ENCODE measurements at regions not wholly inside any gene's neighbourhood (a gene's known extent, or its start where the extent isn't known, plus 50 kb on each side); places are given as distances from the start of the nearest gene placed in this dataset.

DNA sequence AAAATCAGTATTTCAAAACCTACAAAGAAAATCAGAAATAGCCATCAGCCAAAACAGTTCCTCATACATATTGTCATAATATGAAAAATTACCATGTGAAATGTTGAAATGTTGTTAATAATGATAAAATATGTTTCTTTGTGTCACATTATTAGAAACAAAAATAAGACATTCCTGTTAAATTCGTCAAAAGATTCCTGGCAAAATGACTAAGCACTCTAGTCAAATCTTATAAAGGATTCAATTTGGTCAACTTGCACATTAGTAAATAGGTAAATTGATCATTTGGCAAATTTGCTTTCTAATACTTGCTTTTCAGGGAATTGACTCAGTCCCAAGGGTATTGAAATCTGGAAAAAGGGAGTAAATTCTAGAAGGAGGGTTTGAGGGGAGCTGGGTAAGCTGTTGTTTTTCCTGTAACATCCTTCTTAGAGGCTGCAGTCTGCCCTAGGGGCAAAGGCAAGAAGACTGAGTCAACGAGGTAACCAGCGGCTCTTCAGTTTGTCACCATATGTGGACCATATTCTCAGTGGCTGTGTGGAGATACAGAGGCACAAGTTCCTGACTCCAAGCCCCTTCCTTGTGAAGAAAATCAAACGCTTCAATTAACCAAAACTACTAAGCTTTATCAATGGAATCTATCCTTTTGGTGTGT, 482.3 kb downstream of the TNS1 start:
- intact Hi-C loops (cut with DNase I): no loop called here
- no peak for DNase-seq

DNA sequence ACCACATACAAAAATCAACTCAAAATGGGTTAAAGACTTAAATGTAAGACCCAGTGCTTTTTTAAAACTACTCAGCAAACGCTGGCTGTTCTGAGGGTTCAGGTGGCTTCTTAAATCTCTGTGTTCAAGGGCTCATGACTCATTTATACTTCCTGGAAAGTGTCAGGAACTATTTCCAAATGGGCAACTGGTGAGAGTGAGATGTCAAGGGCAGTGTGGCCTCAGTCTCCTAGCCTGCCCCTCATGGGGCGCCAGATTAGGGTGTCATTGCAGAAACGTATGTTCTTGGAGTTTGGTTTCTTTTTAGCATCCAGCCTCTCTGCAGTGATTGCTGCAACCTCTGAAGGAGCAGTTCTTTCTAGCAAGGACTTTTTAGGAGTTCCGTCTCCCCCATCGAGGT, 485.4 kb downstream of the TNS1 start:
- intact Hi-C loops (cut with DNase I): no loop called here

DNA sequence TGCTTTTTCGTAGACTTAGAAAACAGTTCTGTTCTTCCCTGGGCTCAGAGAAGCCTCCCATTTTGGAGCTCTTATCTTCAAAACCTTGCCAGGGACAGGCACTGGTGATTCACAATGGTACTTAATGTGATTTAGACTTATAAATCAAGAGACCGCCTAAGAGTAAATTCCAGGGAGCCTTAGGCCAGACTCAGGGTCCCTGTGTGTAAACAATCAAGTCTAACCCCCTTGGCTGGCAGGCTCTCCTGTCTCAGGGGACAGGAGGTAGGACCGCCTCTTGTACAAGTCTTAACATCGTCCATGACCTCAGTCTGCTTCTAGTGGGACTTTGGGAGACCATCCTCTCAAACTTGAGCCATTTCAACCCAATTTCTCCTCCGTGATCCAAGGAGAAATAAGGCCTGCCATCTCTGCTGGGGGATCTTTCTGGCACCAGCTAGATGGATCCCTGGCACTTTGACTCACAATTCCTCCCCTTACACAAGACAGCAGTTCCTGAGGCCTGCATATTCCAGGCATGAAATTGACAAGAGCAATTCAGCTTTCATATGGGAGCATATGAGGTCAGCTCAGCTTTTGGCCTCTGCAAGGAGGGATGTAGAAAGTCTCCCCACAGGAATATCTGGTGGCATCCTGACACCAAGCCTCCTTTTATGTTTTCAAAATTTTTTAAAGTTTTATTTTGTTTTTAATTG, 487.0 kb downstream of the TNS1 start:
- DNase-seq: no peak
- intact Hi-C loops (cut with DNase I): no loop called here

More for the DNA sequence above, 485.4 kb downstream of the TNS1 start:
- no peak for DNase-seq

DNA sequence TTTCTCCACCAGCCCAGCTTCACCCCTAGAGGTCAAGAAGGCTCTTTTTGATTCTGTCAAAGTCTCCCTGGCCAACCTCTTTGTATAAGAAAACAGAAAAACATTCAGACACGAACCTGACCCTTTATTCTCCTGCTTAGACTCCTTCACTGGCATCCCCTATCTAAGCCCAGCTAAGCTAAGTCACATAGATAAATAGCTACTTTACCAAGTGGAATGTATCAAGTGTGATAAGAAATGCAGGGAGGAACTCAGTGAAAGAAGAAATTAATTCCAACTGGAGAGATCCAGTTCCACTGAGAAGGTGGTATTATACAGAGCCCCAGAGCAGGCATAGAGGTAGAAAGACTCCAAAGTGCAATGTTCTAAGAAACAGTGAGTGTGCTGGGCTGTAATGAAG, 489.5 kb downstream of the TNS1 start:
- intact Hi-C loops (cut with DNase I): loop anchor here (5.0 kb wide), 2 partner anchors 816 to 831 kb away; partner anchors contain the start of gene IGFBP5
- no peak for DNase-seq

DNA sequence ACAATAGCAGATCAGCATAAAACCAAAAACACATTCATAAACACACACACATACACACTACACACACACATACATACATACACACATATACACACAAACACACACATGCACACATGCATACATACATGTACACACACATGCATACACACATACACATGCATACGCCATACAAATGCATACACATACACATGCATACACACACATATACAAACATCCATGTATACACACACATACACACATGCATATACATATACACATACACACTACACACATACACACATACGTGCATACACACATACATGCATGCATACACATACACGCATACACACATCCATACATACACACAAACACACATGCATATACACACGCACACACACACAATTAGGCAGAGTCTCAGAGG, 490.1 kb downstream of the TNS1 start:
- intact Hi-C loops (cut with DNase I): loop anchor here (5.0 kb wide), 2 partner anchors 815 to 830 kb away; partner anchors contain the start of gene IGFBP5
- no peak for DNase-seq

DNA sequence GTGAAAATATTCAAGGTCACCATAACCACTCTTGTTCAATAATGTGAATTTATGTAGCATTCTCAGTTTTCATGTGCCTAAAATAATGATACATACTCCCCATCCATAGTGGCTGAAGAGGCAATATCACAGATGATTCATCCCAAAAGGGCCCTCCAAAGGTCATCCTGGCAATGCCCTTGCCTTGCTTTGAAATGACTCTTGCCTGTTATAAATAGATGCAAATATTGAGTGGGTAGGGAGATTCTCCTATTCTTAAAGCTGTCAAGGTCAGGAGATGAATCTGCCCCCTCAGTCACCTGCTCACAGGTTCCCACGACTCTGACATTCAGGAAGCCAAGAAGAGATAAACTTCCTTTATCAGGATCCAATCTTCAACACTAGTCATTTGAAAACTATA, 490.5 kb downstream of the TNS1 start:
- intact Hi-C loops (cut with DNase I): loop anchor here (5.0 kb wide), 2 partner anchors 815 to 830 kb away; partner anchors contain the start of gene IGFBP5
- DNase-seq: no peak

DNA sequence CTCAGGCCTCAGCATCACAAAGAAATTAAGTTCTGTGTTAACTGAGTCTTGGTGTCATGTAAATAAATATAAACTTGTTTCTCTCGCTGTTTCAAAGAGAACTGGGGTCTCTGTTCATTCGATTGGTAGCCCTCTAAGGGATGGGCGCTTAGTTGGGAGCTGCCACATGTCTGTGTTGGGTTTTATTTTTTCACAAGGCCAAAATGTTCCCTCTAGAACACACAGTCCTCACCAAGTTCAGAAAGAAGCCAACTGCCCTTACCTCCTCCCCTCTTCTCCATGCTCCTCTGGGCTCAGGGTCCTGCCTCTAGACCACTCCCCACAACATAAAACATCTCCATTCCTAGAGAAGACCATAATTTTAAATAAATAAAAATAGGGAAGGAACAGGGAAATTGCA, 490.9 kb downstream of the TNS1 start:
- intact Hi-C loops (cut with DNase I): loop anchor here (5.0 kb wide), 2 partner anchors 815 to 830 kb away; partner anchors contain the start of gene IGFBP5
- DNase-seq: no peak

DNA sequence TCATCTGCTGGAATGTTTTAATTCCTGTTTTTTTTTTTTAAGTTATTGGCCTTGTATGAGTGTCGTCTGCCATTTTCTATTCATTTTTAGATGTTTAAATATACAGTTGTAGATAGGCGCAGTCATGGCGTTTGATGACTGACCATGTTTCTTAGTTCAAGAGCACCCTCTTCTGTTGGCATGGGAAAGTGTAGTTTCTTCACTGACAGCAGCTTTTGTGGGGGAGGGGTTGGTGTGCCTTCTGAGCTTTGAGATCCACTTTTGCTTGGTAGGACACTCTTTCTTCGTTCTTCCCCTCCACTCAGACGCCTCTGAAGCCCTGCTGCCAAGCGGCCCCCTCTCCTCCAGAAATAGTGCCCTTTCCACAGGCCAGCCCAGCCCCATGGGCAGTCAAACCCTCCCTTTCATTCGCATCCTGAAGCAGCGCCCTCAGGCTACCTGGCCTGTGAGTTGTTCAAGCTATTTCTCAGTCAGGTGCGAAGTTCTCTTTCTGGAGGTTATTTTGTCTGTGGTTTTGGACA, 492.0 kb downstream of the TNS1 start:
- intact Hi-C loops (cut with DNase I): loop anchor here (5.0 kb wide), 2 partner anchors 814 to 829 kb away; partner anchors contain the start of gene IGFBP5
- DNase-seq: peak in 40 of 42 donors; percentile 3 to 89 (median 64)

DNA sequence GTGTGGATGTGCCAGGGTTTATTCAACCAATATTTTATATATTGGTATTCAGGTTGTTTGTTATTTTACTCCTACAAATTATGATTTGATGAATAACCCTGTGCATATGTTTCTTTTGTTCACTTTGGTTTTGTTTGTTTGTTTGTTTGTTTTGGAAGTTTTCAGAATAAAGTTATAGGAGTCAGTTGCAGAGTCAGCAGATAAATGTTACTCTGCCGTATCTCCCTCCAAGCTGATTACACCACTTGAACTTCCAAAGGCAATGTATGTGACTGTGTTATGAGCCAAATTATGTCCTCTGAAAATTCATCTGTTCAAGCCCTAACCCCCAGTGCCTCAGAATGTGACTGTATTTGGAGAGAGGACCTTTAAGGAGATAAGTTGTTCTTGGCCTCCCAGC, 497.5 kb downstream of the TNS1 start:
- DNase-seq: no peak
- intact Hi-C loops (cut with DNase I): no loop called here

DNA sequence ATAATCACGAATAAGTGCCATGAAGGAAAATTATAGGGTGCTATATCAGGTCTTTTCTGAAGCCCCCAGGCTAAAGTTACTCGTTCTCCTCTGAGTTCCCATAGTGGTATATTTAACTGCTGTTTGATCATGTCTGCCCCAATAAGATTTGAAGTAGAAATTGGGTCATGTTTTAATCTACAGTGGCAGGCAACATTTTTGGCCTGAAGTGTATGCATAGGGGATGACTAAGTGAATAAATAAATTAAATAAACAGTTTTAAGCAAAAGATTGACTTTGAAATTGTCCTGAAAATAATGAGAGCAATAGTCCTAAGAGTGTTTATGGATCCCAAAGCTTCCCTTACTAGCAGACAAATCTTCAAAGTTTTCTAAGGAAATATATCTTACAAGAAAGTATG, 500.9 kb downstream of the TNS1 start:
- DNase-seq: no peak

DNA sequence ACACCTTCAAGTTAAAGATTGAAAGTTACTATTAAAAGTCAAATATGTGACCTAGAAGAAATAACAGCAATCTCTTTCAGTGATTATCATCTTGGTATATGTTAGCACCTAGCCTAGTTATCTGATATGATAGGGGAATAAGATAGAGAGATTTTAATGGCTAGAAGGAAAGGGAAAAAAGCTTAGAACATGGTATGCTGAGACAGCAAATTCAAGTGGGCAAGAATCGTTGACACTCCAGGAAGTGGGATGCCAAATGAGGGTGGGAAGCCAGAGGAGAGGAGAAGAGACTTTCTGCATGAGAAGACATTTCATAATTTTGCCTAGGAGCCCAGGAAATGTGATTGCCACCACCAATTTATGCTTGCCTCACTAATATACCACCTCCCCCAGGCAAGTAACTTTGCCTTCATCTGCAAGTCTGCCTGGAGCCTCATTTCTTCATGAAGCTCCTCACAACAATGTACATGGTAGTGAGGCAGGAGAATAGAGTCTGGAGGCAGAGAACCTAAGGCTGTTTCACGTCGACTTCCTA, 504.9 kb downstream of the TNS1 start:
- intact Hi-C loops (cut with DNase I): no loop called here
- DNase-seq: no peak

More for the DNA sequence above, 500.9 kb downstream of the TNS1 start:
- intact Hi-C loops (cut with DNase I): no loop called here

DNA sequence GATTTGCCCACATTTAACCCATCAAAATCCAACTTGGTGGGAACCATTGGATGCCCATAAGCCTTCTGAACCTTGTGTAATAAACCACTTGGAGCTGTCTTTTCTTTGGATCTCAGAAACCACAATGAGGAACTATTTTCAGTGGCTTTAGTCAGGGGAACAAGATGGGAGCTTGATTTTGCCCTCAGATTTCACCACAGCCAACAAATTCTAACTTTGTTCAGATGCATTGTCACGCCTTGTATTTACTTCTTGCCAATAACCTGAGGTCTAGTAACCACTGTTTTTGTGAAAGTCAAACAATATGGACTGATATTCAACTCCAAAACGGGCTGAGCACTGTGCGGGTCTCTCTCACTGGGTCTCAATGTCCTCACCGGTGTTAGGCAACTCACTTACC, 508.2 kb downstream of the TNS1 start:
- intact Hi-C loops (cut with DNase I): no loop called here
- no peak for DNase-seq

DNA sequence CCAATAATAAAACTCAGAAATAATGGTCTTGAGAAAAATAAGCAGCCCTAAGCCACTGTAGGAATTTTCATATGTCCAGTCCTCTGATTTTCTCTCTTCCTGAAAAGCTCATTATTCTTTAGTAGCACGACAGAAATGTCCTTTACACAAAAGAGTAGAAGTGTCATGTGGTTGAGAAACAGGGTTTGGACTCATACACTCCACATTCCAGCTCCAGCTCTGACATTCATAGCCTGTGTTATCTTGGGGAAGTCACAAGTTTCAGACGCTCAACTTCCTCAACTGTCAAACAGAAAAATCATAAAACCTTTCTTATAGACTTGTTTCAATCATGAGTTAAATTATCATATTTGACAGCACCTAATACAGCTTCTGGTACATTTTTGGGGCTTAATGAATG, 511.5 kb downstream of the TNS1 start:
- intact Hi-C loops (cut with DNase I): no loop called here
- no peak for DNase-seq

DNA sequence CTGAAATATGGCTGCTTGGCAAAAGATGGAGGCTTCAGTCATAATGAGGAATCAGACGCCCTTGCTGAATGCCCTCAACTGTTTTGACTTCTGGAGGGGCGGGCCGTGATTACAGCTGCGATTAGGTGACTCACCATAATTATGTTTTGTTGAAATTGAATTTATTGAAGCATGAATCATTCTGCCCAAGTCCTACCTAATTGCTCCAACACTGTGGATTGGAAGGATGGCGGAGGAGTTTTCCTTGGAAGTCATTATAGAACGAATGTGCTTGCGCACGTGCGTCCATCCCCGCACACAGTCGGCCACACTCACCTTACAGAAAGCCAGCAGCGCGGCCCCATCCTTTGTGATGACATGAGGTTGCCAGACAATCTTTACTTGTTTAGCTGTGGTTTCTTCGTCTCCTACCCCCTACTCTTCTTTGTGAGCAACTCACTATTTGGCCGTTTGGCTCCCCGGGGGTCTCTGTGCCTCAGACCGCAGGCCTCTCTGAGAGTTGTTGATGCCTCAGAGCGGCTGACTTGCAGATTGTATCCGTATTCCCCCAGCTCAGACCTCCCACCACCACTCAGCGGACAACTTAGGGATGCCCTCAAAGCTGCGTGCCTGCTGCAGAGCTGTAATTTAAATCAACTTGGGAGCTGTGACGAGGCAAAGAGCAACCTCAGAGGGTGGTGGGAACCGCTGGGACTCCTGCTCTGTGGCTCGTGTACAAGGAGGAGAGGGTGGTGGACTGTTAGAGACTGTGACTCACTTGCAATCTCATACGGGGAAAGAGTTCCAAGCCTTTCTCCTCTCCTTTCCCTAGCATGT, 513.4 kb downstream of the TNS1 start:
- intact Hi-C loops (cut with DNase I): no loop called here
- DNase-seq: peak in 37 of 42 donors; percentile 7 to 74 (median 35)

DNA sequence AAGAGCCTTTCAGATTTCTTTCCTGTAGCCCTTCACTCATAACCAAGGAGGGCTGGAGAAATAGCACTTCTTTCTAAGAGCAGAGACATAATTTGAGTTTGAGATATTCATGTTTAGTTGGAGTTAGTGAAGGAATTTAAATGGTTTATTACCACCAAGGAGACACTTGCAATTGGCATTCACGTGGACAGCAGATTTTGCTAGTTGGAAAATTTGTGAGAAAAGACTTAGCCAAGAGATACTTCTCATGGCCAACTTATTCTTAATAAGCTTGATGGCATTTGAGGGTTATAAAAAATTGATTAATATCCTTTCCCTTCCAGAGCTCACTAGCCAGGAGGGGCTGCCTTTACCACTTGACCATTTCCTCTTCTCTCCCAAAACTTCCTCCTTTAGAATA, 518.7 kb downstream of the TNS1 start:
- intact Hi-C loops (cut with DNase I): no loop called here
- DNase-seq: no peak

DNA sequence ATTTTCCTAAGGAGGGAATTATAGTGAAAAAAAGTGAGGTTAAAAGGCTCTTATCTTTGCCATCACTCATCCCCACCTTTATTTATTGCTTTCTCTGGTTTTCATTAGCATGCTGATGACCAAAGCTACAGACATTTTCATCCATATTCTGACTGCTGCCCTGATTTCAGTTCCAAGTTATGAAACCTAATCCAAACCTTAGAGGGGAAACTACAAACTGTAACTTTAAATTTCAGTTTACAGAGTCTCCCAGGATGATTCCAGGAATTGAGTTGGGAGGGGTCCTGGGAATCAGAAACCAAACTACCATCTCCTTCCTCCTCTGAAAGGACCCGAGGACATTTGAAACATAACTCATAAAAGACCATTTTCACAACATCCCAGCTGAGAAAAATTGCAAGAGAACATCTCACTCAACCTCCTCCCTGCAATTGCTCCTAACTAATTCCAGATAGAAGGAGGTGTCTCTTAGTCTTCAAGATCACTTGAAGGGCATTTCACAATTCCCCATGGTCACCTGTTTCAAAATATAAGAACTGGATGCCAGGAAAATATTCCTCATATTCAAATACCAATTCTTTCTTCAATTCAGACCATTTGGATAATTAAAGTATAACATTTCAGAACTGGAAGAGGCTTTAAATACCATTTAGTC, 520.6 kb downstream of the TNS1 start:
- intact Hi-C loops (cut with DNase I): no loop called here
- DNase-seq: no peak

DNA sequence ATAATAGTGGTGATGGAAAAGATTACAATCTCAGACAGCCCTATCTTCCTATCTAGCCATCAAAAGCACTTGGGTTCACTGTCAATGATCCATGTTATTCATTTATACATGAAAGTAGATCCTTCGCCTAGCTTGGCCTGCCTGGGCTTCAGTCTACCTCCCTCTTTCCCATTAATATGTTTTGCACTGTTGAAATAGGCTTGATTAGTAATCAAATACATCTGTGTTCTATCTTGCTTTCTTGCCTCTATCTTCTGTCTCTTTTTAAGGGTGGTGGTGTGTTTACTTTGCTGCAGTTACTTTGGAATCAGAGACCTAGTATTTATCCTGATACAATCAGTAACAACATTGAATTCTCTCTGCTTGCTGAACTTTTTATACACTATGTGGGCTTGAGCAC, 521.2 kb downstream of the TNS1 start:
- intact Hi-C loops (cut with DNase I): no loop called here
- no peak for DNase-seq

DNA sequence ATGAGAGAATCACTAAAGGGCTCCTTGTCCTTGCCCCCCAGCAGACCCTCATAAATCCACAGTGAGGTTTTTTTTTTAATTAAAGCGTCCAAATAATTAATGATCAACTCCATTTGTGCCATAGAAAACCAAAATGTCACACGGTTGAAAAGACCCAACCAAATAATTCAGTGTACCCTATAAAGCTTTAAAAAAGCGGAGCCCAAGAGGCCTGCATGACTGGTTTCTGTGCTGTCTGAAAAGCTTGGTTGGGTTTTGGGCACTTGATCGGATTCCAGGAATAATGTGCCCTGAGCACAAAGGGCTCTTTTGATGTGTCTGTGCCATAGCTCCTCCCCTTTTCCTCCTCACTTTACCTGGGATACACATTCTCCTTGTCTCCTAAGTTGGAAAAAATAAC, 523.2 kb downstream of the TNS1 start:
- no peak for DNase-seq
- intact Hi-C loops (cut with DNase I): no loop called here
